ENCODE measurements at regions not wholly inside any gene's neighbourhood (a gene's known extent, or its start where the extent isn't known, plus 50 kb on each side); places are given as distances from the start of the nearest gene placed in this dataset.

DNA sequence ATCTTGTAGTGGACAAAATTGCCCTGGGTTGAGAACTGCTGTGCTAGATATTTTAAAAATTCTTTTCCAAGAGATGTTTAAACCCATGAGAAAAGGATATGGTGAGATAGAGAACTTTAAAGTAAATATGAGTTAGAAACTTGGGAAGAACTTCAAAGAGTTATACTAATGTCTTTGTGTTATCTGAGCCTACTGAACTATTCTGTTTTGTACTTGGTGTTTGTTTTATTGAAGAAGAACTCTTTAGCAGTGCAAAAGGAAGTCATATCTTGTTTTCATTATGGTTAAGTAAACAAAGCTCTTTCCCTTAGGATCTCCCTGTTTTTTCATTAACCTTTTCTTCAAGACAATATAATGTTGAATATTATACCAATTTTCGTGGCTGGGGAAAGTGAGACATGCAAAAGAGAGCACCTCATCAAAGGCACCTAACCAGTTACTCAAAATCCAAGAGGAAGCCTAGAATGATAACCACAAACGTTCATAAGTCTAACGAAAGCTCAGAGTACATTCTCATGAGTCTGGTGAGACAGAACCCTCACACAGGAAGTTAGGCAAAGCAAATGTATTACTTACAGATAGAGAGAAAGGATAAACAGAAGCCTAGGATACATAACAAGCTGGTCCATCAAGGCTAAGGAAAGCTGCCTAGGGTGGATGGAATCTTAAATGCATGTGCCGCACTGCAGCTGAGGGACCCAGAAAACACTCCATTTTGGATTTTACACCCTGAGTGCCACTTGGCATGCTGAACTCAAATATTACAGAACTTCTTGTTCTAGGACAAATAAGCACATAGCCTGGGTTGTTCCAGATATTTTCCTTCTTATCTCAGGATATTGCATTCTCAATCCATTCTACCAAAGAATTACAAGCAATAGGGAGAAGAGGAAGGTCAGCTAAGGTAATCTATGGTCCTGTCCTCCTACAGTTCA lies 112.5 kb upstream of the ANO3 start:
- TF ChIP-seq, protein P1, sequence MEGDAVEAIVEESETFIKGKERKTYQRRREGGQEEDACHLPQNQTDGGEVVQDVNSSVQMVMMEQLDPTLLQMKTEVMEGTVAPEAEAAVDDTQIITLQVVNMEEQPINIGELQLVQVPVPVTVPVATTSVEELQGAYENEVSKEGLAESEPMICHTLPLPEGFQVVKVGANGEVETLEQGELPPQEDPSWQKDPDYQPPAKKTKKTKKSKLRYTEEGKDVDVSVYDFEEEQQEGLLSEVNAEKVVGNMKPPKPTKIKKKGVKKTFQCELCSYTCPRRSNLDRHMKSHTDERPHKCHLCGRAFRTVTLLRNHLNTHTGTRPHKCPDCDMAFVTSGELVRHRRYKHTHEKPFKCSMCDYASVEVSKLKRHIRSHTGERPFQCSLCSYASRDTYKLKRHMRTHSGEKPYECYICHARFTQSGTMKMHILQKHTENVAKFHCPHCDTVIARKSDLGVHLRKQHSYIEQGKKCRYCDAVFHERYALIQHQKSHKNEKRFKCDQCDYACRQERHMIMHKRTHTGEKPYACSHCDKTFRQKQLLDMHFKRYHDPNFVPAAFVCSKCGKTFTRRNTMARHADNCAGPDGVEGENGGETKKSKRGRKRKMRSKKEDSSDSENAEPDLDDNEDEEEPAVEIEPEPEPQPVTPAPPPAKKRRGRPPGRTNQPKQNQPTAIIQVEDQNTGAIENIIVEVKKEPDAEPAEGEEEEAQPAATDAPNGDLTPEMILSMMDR (IDR thresholded peaks at IDR 0.05; ENCODE audit: insufficient read depth, low read depth, low read length, missing control alignments), result no peak
- H3K4me3 ChIP-seq (ENCODE audit: low read length), result no peak overlapping the region
- no peak for DNase-seq (ENCODE audit: low read depth)

DNA sequence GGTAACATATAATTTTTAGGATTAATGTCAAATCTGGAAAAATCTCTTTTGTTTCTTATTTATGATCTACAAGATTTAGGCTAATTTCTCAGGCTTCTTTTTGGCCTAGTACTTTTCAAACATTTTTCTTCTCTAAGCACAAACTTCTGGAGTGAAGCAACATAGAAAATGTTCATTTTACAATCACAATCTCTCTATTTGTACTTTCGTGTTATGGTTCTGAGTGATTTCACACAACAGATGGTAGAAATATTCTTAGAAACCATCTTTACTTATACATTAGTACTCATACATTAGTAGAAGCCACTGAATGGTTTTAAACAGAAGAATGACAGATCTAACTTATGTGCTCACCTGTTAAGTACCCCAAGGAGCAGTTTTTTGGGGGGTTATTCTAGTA lies 106.3 kb upstream of the ANO3 start:
- DNase-seq (ENCODE audit: low read depth), result no peak
- TF ChIP-seq, protein P1 (IDR thresholded peaks at IDR 0.05; ENCODE audit: insufficient read depth, low read depth, low read length, missing control alignments), result no peak
- no peak overlapping the region for H3K4me3 ChIP-seq (ENCODE audit: low read length)

DNA sequence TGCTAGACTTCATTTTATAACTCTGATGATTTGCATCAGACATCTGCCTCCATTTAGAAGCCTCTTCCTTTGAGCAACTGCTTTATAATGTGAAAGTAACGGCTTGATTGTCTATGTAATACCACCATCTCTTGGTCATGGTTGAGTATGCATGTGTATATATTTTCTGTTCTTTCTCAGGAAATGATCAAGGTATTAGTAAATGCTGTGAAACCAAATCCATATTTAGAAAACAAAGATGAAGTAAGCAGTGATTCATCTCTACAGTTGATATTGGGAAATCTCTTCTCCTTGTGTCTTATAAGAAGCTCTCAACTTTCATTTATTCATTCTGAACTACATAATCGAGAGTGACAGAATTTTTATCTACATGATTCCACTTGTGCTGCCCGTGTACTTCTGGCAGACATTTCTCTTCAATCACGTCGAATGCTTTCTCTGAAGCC lies 104.6 kb upstream of the ANO3 start:
- peak; percentile 92 for DNase-seq (ENCODE audit: low read depth)
- no peak overlapping the region for H3K4me3 ChIP-seq (ENCODE audit: low read length)
- TF ChIP-seq, protein P1 (IDR thresholded peaks at IDR 0.05; ENCODE audit: insufficient read depth, low read depth, low read length, missing control alignments), result peak; percentile 54

DNA sequence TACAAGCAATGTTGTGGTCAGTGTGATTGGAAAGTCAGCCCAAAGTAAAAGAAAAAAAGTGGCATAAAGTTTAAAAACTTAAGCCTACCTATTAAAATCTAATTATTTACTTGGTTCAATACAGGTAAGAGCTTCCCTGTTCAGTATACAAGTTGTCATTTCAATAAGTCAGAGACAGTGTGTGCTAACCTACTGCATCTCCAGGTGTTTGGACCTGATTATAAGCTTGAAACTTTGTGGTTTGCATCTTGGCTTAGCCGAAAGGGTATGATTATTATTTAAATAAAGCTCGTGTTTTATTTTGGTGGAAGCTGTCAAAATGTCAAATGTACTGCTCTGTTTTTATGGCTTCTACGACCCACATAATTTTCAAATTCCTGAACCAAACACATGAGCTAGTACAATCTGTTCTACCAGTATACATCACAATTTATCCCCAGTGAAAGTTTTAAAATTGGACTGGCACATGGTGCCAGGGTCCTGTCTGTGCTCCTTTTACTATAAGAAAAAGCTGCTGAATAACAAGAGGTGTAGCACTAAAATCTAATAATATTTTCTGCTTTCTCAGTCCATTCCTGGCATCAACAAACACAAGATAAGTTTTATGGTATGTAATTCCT lies 103.9 kb upstream of the ANO3 start:
- no peak for DNase-seq (ENCODE audit: low read depth)
- no peak overlapping the region for H3K4me3 ChIP-seq (ENCODE audit: low read length)
- TF ChIP-seq, protein P1 (IDR thresholded peaks at IDR 0.05; ENCODE audit: insufficient read depth, low read depth, low read length, missing control alignments), result no peak

DNA sequence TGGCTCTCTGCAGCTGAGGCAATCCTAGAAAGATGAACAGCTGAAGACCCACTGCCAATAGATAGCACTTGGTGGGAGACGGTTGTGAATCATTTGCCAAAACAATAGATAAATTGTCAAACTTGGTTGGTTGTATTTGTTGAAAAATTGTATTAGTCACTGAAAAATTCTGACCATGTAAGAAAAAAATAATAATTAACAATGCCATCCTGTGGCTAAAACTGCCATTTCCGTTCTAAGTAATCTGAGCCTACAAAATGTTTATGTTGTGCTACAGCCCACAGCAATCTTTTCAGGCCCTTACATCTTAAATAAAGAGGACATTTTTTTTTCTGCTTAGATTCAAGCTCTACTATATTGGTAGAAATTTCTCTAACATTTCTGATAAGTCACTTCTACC lies 103.2 kb upstream of the ANO3 start:
- no peak for DNase-seq (ENCODE audit: low read depth)
- H3K4me3 ChIP-seq (ENCODE audit: low read length), result no peak overlapping the region
- TF ChIP-seq, protein P1 (IDR thresholded peaks at IDR 0.05; ENCODE audit: insufficient read depth, low read depth, low read length, missing control alignments), result no peak

DNA sequence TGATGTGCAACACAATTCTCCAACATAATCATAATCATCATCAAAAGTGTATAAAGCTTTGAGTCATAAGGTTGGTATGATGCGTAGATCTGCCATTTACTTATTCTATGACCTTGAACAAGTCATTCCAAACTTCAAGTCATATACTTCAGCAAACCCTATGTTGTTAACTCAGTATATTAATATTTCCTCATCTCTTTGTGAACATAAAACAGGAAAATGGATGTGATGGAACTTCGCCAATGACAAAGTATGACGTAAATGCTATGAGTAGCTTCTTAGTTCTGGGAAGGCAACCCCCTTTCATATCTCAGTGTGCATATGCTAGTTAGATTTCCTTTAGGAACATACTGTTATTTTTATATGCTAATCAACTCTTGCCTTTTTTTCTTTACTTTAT lies 102.7 kb upstream of the ANO3 start:
- peak; percentile 89 for DNase-seq (ENCODE audit: low read depth)
- TF ChIP-seq, protein P1 (IDR thresholded peaks at IDR 0.05; ENCODE audit: insufficient read depth, low read depth, low read length, missing control alignments), result no peak
- H3K4me3 ChIP-seq (ENCODE audit: low read length), result no peak overlapping the region

All from epithelial cell of esophagus (primary cell).